UCSD-AML1 (cell line): ENCODE measurements at regions not wholly inside any gene's neighbourhood (a gene's known extent, or its start where the extent isn't known, plus 50 kb on each side); places are given as distances from the start of the nearest gene placed in this dataset.

ENCODE experiments used
- DNase-seq: peaks from one replicate; lab custom pipeline; 2025; ENCODE audit not compliant: unreplicated experiment; lab: John Stamatoyannopoulos, UW

DNA sequence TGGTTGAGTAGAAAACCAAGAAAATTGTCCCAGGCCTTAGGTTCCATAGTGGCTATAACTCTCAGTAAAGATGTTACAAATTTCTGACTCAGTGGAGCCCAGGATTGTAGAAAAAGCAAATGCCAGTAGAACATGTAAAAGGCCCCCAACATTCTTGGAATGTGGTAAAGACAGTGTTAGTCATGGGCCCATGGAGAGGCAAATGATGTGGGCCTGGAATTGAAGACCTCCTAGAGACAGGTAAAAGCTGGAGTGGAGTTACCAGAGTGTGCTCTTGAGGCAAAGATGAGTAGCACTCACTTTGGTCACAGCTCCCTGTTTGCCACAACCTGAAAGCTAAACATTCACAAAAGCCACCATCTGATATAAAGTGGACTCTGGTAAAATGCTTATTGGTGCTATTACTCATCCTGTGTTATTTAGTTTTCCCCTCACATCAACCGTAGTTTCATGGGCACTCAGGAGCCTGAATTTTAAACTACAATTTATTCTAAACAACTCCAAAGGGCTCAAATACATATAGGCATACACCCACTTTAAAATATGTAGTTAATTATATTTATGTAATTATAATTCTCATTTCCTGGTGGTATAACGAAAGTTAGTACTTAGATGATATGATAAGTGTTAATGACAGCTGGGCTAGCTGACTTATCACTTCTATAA is 359.6 kb upstream of the NECTIN3 start:
- no peak for DNase-seq

DNA sequence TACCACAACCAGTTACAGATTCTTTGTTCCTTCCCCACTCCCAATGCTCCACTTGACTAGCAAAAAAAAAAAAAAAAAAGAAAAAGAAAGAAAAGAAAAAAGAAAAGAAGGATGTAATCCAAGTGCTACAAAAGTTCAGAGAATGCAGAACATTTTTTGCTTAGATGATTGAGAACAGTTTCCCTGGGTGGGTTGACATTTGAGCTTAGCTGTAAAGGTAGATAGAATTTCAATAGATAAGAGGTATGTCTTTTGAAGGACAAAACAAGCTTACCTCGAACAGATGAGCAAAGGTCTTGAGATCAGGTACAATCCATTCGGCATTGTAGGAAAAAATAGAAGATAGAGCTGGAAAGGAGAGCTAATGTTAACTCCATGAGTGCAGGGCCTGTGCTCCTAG is 344.6 kb upstream of the NECTIN3 start:
- no peak for DNase-seq

DNA sequence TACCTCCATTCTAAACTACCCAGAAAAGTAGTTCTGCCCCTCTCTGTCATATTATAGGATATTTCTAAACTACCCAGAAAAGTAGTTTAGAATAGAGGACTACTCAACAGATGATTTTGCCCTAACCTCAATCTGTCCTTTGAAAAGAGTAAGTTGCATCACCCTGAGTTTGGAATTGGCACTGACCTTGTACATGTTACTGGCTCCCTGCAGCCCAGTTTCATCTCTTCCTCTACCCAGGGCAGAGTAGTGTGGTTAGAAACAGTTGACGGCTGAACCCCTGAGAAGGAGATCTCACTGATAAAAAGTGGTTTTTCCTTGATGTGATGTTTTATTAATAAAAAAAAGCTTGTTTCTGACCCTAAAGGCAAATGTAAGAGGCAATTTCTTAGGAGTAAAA is 340.5 kb upstream of the NECTIN3 start:
- DNase-seq: no peak

DNA sequence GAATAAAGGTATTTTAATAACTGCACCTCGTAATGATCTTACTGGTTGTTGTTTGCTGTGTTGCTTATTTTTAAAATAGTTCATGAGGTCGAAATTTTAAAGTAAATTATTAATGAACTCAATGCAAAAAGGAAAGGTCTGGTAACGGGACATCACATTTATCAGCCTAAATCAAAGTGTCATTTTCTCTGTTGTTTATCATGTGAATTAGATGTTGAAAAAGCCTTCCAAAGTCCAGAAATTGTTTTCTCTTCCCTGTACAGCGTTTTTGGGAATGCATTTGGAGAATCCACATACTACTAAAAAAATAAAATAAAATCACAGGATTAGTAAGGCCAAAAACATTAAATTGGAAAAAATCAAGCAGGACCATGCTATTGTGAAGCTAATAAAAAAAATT is 339.2 kb upstream of the NECTIN3 start:
- no peak for DNase-seq

DNA sequence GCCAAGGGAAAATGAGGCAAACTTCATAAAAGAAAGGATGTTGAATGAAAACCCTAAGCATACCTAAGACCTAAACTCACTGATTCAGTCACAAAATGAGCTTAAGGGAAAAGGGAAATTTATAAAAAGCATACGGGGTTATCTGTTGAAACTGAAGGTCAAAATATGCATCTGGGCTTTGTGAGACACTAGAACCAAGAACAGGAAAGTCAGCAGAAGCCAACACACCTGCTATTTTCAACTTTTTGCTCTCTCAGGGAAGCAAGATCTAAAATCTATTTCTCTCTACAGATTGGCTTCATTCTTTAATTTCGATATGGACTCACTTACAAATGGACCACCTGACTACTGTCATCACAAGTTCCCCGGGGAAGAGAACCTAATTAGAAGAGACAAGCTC is 338.6 kb upstream of the NECTIN3 start:
- no peak for DNase-seq

DNA sequence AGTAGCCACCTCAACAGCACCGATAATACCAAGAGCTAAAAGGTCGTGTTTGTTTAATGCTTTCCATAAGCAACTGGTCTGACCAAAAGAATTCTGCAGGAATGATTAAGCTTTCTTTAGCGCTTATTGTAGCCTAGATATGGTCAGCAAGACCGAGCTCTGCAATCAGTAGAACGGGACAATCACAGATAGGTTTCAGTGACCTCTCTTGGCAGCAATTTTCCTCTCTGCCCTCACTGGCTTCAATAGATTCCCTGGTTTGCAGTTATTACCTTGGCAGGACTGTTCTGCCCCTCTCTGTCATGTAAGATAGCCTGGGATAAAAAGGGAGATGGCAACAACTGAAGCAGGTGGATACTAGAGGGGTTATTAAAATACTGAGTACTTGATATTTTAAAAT is 337.1 kb upstream of the NECTIN3 start:
- DNase-seq: no peak

DNA sequence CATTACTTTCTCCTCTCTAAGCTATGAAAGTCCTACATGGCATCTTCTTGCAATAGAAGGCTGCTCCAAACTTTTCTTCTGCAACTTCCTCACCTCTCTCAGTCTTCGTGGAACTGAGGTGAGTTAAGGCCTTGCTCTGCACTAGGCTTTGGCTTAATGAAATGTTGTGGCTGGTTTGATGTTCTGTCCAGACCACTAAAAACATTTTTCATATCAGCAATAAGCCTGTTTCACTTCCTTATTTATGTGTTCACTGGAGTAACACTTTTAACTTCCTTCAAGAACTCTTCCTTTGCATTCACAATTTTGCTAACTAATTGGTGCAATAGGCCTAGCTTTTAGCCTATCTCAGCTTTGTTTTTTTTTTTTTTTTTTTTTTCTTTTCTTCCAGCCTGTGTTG is 335.3 kb upstream of the NECTIN3 start:
- DNase-seq: no peak

DNA sequence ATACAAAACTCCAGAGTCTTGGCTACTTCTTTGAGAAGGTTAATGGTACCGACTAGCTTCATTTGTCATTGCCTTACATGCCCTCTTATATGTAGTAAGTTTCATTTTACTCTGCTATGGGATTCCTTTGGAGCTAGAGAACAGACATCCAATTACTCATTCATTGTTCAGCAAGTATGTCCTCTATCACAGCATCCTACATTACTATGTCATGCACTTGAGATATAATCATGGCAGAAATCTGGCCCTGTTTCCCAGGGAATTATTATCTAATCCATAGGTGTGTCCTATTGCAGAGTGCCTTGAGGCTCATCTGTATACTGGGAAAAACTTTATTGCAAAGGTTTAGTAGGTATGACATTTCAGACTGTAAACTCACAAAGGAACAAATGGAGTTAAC is 333.1 kb upstream of the NECTIN3 start:
- no peak for DNase-seq

DNA sequence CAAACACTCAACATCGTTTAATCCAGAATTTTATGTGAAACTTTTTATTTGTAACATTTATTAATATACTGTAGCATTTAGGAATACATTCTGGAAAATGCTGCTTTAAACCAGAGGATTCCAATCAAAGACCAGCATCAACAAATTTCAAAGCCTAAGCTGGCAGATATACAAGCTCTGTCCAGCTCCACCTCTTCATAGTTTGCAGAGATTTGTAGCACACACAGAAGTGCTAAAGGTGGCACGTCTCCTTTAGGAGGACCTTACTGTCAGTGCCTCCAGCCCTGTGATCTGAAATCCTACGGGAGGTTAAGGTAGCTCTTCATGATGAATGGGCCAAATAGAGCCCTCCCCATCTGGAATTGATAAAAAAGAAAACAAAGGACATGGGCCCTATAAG is 329.7 kb upstream of the NECTIN3 start:
- no peak for DNase-seq

DNA sequence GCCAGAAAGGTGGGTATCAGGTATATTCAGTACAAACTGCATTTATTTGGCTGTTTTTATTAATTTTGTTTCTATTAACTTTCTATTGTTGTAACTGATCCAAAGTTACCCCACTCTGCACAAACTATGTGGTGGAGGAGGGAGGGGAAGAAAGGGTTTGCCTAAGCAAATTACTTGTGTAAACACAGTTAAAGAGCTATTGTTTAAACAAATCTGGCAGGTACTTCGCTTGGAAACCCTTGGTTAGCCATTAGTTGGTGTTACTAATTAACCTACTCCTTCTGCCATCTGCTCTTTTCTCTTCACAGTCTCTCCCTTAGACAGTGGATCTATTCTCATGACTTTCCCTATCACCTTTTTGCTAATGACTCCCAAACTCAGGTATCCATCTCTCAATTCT is 328.4 kb upstream of the NECTIN3 start:
- DNase-seq: no peak

DNA sequence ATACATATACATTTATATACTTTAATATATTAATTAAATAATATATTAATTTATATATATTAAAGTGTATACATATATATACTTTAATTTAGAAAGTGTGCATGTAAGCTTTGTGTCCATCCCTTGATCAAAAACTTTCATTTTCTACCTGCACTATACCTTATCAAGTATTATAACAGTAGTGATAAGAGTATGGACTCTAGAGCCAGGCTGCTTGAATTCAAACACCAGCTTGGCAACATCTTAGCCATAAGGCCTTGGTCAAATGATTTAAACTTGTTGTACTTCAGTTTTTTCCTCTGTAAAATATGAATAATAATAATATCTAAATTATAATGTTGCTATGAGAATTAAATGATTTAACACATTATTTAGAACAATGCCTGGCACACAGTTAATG is 327.6 kb upstream of the NECTIN3 start:
- DNase-seq: no peak

DNA sequence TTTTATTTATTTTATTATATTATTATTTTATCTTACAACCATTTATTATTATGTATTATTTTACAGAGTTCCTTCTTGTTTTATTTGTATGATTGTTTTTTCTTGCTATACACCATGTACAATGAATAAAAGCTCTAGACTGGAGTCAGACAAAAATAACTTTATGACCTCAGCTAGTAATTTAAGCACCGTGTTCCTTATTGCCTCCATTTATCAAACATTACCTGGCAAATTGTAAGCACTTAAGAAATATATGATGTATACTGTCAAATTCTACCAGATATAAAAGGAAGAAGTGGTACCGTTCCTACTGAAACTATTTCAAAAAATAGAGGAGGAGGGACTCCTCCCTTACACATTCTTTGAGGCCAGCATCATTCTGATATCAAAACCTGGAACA is 326.9 kb upstream of the NECTIN3 start:
- DNase-seq: no peak

DNA sequence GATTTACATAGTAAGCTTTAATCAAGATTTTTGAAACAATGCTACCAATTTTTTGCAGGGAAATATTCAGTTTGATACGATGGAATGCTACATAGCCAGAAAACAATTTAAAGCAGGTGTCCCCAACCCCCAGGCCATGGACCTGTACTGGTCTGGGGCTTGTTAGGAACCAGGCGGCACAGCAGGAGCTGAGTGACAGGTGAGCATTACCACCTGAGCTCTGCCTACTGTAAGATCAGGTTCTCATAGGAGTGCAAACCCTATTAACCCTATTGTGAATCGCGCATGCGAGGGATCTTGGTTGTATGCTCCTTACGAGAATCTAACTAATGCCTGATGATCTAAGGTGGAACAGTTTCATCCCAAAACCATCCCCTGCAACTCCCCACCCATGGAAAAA is 322.6 kb upstream of the NECTIN3 start:
- DNase-seq: no peak

DNA sequence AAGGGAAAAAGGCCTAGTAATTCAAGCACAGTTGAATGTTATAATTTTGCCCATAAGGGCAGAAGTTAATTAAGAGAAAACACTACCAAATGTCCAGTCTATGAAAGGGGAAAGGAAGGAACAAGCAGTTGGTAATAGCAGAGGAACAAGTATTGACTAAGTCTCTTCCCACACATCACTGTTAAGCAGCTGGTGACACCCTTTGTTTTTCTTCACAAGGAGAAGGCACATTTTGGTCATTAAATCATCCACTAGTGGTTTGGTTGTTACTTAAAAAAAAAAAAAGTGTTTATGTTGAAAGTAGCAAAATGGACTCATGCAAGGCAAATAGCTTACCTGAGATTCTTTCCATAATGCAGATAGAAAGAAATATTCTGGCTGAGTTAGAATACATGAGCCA is 321.4 kb upstream of the NECTIN3 start:
- no peak for DNase-seq

DNA sequence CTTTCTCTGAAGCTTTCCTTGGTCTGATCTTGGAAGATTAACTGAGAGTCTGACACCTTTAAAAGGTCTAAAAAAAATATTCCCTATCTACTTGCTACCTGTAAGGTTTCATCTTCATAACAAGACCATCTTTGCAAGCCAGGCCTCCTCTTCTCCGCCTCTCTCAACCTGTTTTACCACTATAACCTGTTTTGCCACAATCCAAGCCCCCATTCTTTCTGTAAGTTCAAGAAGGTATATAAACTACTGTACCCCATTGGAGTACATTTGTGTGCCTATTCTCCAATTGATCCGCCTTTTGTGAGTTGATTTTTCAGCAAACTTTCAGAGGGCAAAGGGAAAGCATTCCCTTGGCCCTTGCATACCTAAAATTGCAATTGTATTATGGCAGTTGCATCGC is 319.3 kb upstream of the NECTIN3 start:
- DNase-seq: no peak

DNA sequence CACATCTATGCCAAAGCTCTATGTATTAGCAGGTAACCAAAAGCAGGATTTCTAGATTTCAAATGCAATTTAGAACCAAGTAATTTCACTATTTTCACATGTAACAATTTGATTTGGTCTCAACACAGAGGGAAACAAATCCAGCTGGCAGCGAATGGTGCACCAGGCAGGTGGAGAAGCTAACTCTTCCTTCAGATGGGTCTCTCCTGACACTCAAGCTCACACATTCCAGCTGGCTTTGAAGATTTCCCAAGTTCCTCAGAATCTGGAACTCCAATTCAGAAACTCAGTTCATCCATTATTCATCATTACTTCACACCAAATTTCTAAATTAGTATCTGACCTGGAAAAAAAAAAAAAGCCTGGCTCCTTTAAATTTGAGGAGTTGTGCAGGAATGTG is 318.1 kb upstream of the NECTIN3 start:
- no peak for DNase-seq

DNA sequence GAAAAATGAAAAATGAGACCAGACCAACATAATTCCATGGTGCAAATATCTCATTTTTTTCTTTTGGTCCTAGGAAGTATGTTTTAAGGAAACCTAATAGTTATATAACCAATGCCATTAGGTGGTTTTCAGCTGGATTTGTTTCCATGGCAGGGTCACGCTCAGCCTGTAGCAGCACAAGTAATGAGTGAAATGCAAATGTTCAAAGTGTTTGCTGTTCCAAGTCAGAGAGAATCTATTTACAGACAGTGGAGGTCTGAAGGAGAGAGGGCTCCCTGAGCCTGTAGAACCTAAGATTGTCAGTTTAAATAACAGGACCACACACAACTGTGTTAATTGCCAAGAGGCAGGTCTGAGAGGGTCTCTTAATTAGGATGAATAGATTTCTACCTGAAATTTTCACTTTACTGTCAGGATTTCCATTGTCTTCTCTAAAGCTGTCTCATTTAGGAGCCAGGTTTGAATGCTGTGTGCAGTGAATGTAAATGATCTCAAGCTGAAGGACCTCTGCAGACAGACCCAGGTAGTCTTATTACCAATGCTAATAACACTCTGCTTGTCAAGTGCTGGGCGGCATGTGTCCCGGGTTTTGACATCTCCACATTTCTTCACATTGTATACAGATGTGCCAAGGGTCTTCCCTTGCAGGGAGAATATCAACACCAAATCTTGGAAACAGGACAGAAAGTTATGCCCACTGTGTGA is 317.3 kb upstream of the NECTIN3 start:
- no peak for DNase-seq

DNA sequence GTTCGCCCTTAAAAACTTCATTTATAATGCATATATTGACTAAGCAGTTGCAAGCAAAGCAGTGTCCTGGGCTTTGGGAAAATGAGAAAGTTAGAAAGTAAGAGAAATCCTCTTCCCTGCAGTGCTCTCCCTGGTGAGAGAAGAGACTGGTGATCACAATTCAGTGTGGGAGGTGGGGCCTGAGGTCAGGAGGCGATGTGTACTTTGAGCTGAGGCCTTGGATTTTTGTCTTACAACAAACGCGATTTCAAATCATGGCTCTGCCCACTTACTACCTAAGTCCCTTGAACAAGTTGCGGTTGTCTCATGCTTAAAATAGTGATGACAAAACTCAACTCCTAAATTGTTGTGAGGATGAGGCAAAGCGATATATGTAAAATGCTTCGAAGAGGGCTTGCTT is 316.3 kb upstream of the NECTIN3 start:
- DNase-seq: no peak

DNA sequence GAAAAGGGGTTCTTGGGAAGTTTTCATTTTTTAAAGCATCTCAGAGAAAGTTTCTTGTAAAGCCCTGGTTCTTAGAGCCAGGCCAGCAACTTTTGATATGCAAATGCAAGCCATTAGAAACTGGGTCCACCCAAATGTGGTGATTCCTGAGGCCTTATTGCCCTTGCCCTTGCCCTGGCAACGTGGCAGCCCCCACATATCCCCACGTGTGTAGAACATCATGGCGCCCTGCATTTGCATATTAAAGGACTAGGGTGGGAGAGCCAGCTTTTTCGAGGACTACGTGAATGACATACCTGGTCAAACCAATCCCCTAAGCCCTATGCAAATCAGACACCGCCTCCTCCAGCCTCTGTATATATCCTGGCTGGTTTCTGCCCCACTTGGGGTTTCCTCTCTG is 314.9 kb upstream of the NECTIN3 start:
- no peak for DNase-seq

DNA sequence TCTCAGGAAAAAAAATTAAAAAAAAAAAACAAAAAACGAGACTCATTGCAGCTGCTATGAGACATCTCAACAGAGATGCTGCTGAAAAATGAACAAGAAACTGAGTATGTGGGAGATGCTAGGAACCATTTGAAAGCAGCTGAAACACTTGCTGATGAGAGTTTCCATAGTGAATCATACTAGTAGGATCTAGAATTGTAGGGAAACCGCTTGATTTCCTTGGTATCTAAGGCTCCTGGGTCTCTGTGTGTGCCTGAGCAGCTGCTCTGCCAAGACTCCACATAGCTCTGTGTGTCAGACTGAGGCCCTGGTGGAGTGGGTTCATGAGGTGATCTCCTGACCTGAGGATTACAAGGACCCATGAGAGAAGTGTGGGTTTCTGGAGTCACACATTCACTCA is 313.4 kb upstream of the NECTIN3 start:
- no peak for DNase-seq

DNA sequence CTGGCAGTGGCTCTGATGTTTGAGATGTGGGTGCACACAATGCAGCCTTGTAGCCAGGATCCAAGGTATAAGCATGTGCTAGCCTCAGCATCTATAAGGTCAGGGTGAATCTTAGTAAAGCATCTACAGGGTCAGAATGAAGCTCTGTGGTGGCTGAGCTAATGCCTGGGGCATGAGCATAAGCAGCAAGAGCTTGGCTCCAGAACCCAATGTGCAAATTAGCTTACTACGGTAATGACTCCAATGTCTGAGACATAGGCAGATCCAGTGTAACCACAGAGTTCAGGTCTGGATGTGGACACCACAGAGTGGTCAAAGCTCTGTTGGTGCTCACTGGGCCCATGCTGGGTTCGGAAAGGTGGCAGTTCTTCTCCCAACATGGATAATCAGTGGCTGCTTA is 304.5 kb upstream of the NECTIN3 start:
- DNase-seq: no peak

DNA sequence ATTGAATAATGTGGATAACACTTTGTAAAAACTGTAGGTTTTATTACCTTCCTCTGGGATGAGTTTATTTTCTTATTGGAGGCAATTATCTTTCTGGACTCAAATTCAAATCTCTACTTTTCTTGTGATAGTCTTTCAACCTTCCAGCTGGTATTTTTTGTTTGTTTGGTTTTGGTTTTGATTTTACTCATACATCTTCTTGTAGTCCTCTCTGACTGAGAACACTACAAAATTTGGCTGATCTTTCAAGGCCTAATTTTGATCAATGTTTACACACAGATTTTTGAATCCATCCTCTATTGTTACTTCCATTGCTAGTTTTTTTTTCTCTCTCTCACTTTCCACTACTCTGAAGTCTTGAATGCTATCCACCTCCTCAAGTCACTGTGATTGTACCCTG is 303.8 kb upstream of the NECTIN3 start:
- DNase-seq: no peak

DNA sequence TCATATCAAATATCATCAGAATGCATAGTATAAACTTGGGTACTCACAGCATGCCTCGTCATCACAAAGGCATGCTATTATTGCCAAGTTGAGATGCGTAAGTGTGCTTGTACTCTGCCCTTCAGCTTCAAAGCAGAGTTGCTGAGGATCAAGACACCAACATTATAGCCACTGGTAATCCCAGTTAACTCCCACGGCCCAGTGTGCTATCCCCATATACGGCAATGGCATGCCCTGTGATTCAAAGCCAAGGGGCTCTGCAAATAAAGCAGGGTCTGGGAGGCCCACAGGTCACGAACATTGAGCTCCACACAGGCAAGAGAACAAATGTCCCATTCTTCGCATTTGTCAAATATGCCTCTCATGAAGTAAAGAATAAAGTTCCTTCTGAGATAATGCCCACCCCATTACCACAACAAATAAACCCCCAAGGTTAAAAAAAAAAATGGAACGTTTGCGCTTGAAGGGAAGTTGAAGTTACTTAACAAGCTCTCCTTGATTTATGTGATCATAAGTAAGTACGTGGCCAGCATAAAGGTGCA is 298.1 kb upstream of the NECTIN3 start:
- no peak for DNase-seq
